GM23248 (cell line): ENCODE measurements at regions not wholly inside any gene's neighbourhood (a gene's known extent, or its start where the extent isn't known, plus 50 kb on each side); places are given as distances from the start of the nearest gene placed in this dataset.

Experiments
- DNase-seq: peaks from one replicate; pipeline ENCODE4 v3.0.0-alpha.2; 2015
- H2AFZ ChIP-seq: fragments of 200-600 bp; sonication (generic); 2 replicates; pipeline ENCODE4 v1.6.1; 2016; ENCODE audit warnings: antibody characterized with exemption
- H3F3A ChIP-seq: fragments of 200-600 bp; sonication (generic); 2 replicates; pipeline ENCODE4 v1.6.1; 2016; ENCODE audit warnings: mild to moderate bottlenecking, antibody characterized with exemption, mixed run types; ENCODE audit not compliant: insufficient read depth
- H3K27ac ChIP-seq: fragments of 200-600 bp; sonication (generic); 2 replicates; pipeline ENCODE4 v1.5.1; 2016; ENCODE audit warnings: mild to moderate bottlenecking
- H3K27me3 ChIP-seq: fragments of 200-600 bp; sonication (generic); replicated peaks from 2 replicates; pipeline ENCODE4 v1.6.1; 2016; ENCODE audit warnings: mild to moderate bottlenecking; ENCODE audit not compliant: insufficient read depth
- H3K36me3 ChIP-seq: fragments of 200-600 bp; sonication (generic); 2 replicates; pipeline ENCODE4 v1.6.1; 2016; ENCODE audit warnings: low read depth, mild to moderate bottlenecking
- H3K4me1 ChIP-seq: fragments of 200-600 bp; sonication (generic); 2 replicates; pipeline ENCODE4 v1.6.1; 2016; ENCODE audit warnings: mild to moderate bottlenecking; ENCODE audit not compliant: insufficient read depth
- H3K4me2 ChIP-seq: fragments of 200-600 bp; sonication (generic); one replicate; pipeline ENCODE4 v1.6.1; 2016; ENCODE audit warnings: mild to moderate bottlenecking; ENCODE audit not compliant: unreplicated experiment
- H3K4me3 ChIP-seq: fragments of 200-600 bp; sonication (generic); 2 replicates; pipeline ENCODE4 v1.5.1; 2016; ENCODE audit warnings: mild to moderate bottlenecking
- H3K79me2 ChIP-seq: fragments of 200-600 bp; sonication (generic); 2 replicates; pipeline ENCODE4 v1.6.1; 2016; ENCODE audit warnings: mild to moderate bottlenecking; ENCODE audit not compliant: insufficient read depth
- H3K9ac ChIP-seq: fragments of 200-600 bp; sonication (generic); 2 replicates; pipeline ENCODE4 v1.6.1; 2016; ENCODE audit warnings: mild to moderate bottlenecking
- H3K9me2 ChIP-seq: fragments of 200-600 bp; sonication (generic); 2 replicates; pipeline ENCODE4 v1.6.1; 2016; ENCODE audit warnings: mixed run types, mild to moderate bottlenecking, moderate library complexity; ENCODE audit not compliant: insufficient read depth
- H3K9me3 ChIP-seq: fragments of 200-600 bp; sonication (generic); one replicate; pipeline ENCODE4 v1.6.1; 2017; ENCODE audit warnings: low read depth
- H4K20me1 ChIP-seq: fragments of 200-600 bp; sonication (generic); 2 replicates; pipeline ENCODE4 v1.6.0; 2016; ENCODE audit not compliant: insufficient read depth
- EZH2 ChIP-seq: fragments of 200-600 bp; sonication (generic); IDR thresholded peaks from 2 replicates; pipeline ENCODE4 v1.6.1; 2018; ENCODE audit warnings: antibody characterized with exemption, mild to moderate bottlenecking; ENCODE audit not compliant: insufficient read depth, poor library complexity, severe bottlenecking
- EZH2phosphoT487 ChIP-seq: fragments of 200-600 bp; sonication (generic); IDR thresholded peaks from 2 replicates; pipeline ENCODE4 v1.6.1; 2018; ENCODE audit warnings: antibody characterized with exemption, moderate library complexity, mild to moderate bottlenecking, low read depth; ENCODE audit not compliant: insufficient read depth
- WGBS, 2 experiments: methylation state at CpG; one replicate each; pipeline ENCODE4 v1.1.6; 2015 to 2017; ENCODE audit warnings: low lambda C conversion rate in 2 of 2, low coverage in 1 of 2; ENCODE audit errors: missing lambda C conversion rate in 2 of 2; 5-methylcytosine and 5-hydroxymethylcytosine counted together
- in situ Hi-C: fragments of 300-500 bp; cut with MboI; formaldehyde crosslinking; loops from 2 replicates; pipeline ENCODE4 v1.15.0; 2020

GRCh38 chr6:105783333-105783935 lies 302.7 kb upstream of the PRDM1 start:
- no peaks in the 10 kb centered on the region for H4K20me1 ChIP-seq
- H3F3A ChIP-seq, result no peaks in the 10 kb centered on the region
- no peaks in the 10 kb centered on the region for H3K36me3 ChIP-seq
- H3K27me3 ChIP-seq, result no peaks in the 10 kb centered on the region
- H2AFZ ChIP-seq, result no peak overlapping the region
- TF ChIP-seq EZH2 (no peak), EZH2phosphoT487 (no peak)
- WGBS, 2 experiments, result 80 to 86% methylated on average over 8 of the region's 8 CpGs
- no peaks in the 10 kb centered on the region for H3K9me2 ChIP-seq
- H3K79me2 ChIP-seq, result no peaks in the 10 kb centered on the region
- DNase-seq, result no peak
- in situ Hi-C loops, result no loop called here
- no peaks in the 10 kb centered on the region for H3K4me1 ChIP-seq
- no peak overlapping the region for H3K9ac ChIP-seq
- H3K9me3 ChIP-seq, result no peaks in the 10 kb centered on the region
- H3K27ac ChIP-seq, result no peak overlapping the region
- H3K4me2 ChIP-seq, result no peak overlapping the region
- H3K4me3 ChIP-seq, result no peak overlapping the region

- WGBS, 2 experiments, result 82 to 86% methylated on average over 3 of the region's 3 CpGs
- H3F3A ChIP-seq, result no peaks in the 10 kb centered on the region
- H3K36me3 ChIP-seq, result no peaks in the 10 kb centered on the region
- no peak overlapping the region for H3K27ac ChIP-seq
- H3K4me1 ChIP-seq, result no peaks in the 10 kb centered on the region
- no peak for TF ChIP-seq EZH2
- no peak for TF ChIP-seq EZH2phosphoT487
- H3K9me2 ChIP-seq, result no peaks in the 10 kb centered on the region
- H3K4me3 ChIP-seq, result no peak overlapping the region
- no peaks in the 10 kb centered on the region for H3K27me3 ChIP-seq
- H3K9me3 ChIP-seq, result no peaks in the 10 kb centered on the region
- no peak for DNase-seq
- no peaks in the 10 kb centered on the region for H3K79me2 ChIP-seq
- H4K20me1 ChIP-seq, result no peaks in the 10 kb centered on the region
- in situ Hi-C loops, result no loop called here
- no peak overlapping the region for H3K4me2 ChIP-seq
- no peak overlapping the region for H3K9ac ChIP-seq
- no peak overlapping the region for H2AFZ ChIP-seq
Measured at GRCh38 chr6:105781915-105782314, 304.2 kb upstream of the PRDM1 start.

DNA sequence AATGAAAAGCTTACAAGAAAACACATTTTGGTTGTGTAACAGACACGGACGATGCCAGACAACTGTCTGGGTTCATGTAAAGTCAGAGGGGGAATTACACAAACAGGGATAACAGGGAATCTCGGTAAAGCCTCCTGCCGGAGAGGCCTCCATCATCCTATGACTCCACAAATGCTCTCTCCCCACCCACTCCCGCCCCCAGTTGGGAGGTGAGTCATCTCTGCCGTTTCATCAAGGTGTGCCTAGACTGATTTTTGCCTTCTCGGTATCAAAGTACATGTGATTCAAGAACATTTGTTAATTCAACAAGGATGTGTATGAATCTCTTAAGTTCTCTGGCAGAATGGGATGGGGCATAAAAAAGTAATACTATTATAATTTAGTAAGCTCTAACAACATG lies 304.9 kb upstream of the PRDM1 start:
- Histone ChIP-seq H2AFZ (no peak overlapping the region), H3K4me1 (no peaks in the 10 kb centered on the region), H4K20me1 (no peaks in the 10 kb centered on the region), H3K27ac (no peak overlapping the region), H3K9ac (no peak overlapping the region), H3K27me3 (no peaks in the 10 kb centered on the region), H3K36me3 (no peaks in the 10 kb centered on the region), H3K9me3 (no peaks in the 10 kb centered on the region), H3K4me2 (no peak overlapping the region), H3K9me2 (no peaks in the 10 kb centered on the region), H3K79me2 (no peaks in the 10 kb centered on the region), H3K4me3 (no peak overlapping the region), H3F3A (no peaks in the 10 kb centered on the region)
- WGBS, 2 experiments, result 57 to 61% methylated on average over 7 of the region's 7 CpGs
- TF ChIP-seq EZH2, result no peak
- no peak for TF ChIP-seq EZH2phosphoT487
- in situ Hi-C loops, result no loop called here
- no peak for DNase-seq

DNA sequence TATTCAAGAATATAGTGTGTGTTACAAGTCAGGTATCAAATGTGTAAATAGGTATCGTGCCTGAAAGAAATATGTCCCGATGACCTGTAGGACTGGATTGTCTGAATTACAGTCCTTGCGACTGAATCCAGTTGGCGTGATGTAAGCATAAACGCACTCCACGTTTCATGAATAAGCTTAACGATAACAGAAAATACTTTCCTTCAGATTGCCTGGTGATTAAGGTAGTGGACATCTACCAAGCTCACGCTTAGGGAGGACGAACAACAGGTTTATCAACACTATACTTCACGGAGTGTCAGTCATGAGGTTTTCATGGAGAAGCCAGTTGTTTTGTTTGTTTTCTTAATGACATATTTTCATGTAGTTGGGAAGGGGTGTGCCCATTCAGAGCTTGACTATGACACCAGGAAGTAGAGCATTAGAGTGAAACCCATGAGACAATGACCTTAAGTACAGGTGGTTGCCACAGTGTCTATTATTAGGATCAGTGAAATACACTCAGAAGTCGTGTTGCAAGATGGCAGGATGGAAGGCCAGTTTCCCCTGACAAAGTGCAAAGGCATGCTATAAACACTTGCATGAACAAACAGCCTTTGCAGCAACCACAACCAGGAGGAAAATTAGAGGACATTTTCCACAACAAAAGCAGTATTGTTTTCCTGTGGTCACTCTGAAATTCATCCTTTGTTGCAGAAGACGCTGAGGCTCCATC lies 305.8 kb upstream of the PRDM1 start:
- Histone ChIP-seq H3K9me2 (no peaks in the 10 kb centered on the region), H3K36me3 (no peaks in the 10 kb centered on the region), H3K9ac (no peak overlapping the region), H3K27me3 (no peaks in the 10 kb centered on the region), H3K9me3 (no peaks in the 10 kb centered on the region), H3K4me2 (no peak overlapping the region), H3K4me3 (no peak overlapping the region), H3K79me2 (no peaks in the 10 kb centered on the region), H3K27ac (no peak overlapping the region), H4K20me1 (no peaks in the 10 kb centered on the region), H3K4me1 (no peaks in the 10 kb centered on the region), H3F3A (no peaks in the 10 kb centered on the region), H2AFZ (no peak overlapping the region)
- in situ Hi-C loops, result no loop called here
- 93 to 94% methylated on average over 12 of the region's 12 CpGs for WGBS, 2 experiments
- DNase-seq, result peak; percentile 43
- TF ChIP-seq EZH2 (no peak), EZH2phosphoT487 (no peak)
